Lower lobe of right lung (tissue), 2 donors: ENCODE measurements at regions not wholly inside any gene's neighbourhood (a gene's known extent, or its start where the extent isn't known, plus 50 kb on each side); places are given as distances from the start of the nearest gene placed in this dataset.

Source experiments
- ATAC-seq, 2 donors: fragments of 200-7000 bp; cut with Tn5 transposase; one replicate each; pipeline ENCODE4 v1.9.1; 2020 to 2022; ENCODE audit warnings: mild to moderate bottlenecking in 2 of 2, moderate library complexity in 2 of 2
- DNase-seq: peaks from one replicate; pipeline ENCODE4 v3.0.0-alpha.2; 2020
- H3K27ac ChIP-seq: fragments of 200-600 bp; one replicate; pipeline ENCODE4 v1.8.0; 2022
- H3K27me3 ChIP-seq: fragments of 200-600 bp; one replicate; pipeline ENCODE4 v1.8.0; 2022; ENCODE audit warnings: low read depth
- H3K36me3 ChIP-seq: fragments of 200-600 bp; one replicate; pipeline ENCODE4 v1.8.0; 2022; ENCODE audit warnings: mild to moderate bottlenecking
- H3K4me1 ChIP-seq: fragments of 200-600 bp; one replicate; pipeline ENCODE4 v1.8.0; 2022
- H3K4me3 ChIP-seq: fragments of 200-600 bp; one replicate; pipeline ENCODE4 v1.8.0; 2022; ENCODE audit warnings: mild to moderate bottlenecking
- H3K9me3 ChIP-seq: fragments of 200-600 bp; one replicate; pipeline ENCODE4 v1.8.0; 2022
- intact Hi-C: fragments of 100-400 bp; cut with DNase I; formaldehyde crosslinking; loops from one replicate; pipeline ENCODE4 v1.11.0; 2022
- TF ChIP-seq, protein P1 (sequence below): fragments of 200-600 bp; IDR thresholded peaks from one replicate; pipeline ENCODE4 v1.8.0; 2022; ENCODE audit warnings: antibody characterized with exemption, mild to moderate bottlenecking
- donor health status: DM: no; HTN: yes; CAD: no; lungs with severe emphysema.

DNA sequence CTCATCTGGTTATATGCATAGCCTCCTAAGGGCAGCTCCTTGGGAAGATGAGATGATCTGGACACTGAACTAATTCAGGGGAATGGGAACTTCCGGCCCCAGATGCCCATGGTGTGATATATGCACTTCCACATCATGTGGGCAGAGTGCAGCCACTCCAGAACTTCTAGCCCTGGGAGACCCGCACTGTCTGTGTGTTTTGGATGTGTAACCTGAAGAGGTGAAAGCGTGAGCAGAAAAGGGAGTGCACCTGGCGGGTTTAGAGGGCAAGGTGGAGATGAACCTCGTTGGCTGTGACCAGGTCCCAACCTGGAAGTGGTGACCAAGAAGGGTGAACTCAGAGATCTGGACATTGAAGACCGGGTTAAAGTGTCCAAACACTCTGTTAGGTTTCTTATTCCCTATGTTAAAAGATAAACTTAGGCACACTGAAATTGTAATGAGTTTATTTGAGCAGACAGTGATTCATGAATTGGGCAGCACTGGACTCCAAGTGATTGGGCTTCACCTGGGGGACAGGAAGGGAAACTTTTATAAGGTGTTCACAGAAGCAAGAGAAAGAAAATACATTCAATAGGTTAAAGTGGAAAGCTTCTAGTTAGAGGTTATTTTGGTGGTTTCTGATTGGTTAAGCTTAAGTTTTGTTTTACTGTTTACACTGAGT, 296.2 kb upstream of the SKOR2 start:
- Histone ChIP-seq H3K9me3 (no peaks in the 10 kb centered on the region), H3K27me3 (no peaks in the 10 kb centered on the region), H3K4me1 (no peaks in the 10 kb centered on the region), H3K27ac (no peak overlapping the region), H3K36me3 (no peaks in the 10 kb centered on the region), H3K4me3 (no peak overlapping the region)
- no peak for ATAC-seq
- TF ChIP-seq, protein P1, sequence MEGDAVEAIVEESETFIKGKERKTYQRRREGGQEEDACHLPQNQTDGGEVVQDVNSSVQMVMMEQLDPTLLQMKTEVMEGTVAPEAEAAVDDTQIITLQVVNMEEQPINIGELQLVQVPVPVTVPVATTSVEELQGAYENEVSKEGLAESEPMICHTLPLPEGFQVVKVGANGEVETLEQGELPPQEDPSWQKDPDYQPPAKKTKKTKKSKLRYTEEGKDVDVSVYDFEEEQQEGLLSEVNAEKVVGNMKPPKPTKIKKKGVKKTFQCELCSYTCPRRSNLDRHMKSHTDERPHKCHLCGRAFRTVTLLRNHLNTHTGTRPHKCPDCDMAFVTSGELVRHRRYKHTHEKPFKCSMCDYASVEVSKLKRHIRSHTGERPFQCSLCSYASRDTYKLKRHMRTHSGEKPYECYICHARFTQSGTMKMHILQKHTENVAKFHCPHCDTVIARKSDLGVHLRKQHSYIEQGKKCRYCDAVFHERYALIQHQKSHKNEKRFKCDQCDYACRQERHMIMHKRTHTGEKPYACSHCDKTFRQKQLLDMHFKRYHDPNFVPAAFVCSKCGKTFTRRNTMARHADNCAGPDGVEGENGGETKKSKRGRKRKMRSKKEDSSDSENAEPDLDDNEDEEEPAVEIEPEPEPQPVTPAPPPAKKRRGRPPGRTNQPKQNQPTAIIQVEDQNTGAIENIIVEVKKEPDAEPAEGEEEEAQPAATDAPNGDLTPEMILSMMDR: no peak
- intact Hi-C loops: no loop called here
- DNase-seq: no peak

DNA sequence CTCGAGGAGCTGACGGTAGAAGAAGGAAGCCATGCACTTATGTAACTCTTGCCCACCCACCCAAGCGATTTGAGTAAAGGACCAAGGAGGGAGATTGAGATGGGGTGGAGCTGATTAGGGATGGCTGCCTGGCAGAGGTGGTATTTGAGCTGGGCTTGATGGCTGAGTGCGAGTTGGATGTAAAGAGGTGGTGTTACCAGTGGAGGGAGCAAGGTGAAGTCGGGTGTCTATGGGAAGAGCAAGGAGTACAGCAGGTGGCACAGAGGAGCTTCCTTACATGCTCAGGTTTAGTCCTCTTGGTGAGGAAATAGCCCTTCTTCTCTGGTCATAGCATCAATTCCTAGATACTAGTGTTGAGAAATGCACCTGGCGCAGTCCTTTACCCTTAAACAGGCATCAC, 294.2 kb upstream of the SKOR2 start:
- TF ChIP-seq, protein P1: no peak
- Histone ChIP-seq H3K36me3 (no peaks in the 10 kb centered on the region), H3K9me3 (no peaks in the 10 kb centered on the region), H3K4me1 (no peaks in the 10 kb centered on the region), H3K4me3 (no peak overlapping the region), H3K27me3 (no peaks in the 10 kb centered on the region), H3K27ac (no peak overlapping the region)
- DNase-seq: no peak
- no peak for ATAC-seq
- intact Hi-C loops: no loop called here

DNA sequence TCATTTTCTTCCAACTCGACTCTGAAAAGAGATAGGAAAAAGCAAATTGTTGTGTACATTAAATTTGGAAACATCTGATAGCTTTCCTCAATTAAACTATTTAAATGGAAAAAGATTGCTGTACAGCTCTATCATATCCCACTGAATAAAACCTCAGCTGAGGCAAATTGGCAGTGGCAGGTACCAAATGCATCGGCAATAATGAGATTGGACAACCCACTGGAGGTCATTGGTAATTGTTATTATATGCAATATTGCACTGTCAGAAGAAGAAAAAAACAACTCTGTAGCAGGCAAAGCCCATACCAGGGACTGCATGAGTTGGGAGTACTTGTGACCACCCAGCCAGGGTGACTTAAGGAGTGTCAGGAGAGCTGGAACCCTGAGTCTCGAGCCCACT, 291.6 kb upstream of the SKOR2 start:
- no peak overlapping the region for H3K27ac ChIP-seq
- intact Hi-C loops: no loop called here
- DNase-seq: no peak
- H3K4me3 ChIP-seq: no peak overlapping the region
- H3K27me3 ChIP-seq: no peaks in the 10 kb centered on the region
- H3K4me1 ChIP-seq: no peaks in the 10 kb centered on the region
- no peaks in the 10 kb centered on the region for H3K9me3 ChIP-seq
- ATAC-seq: no peak
- TF ChIP-seq, protein P1: no peak
- no peaks in the 10 kb centered on the region for H3K36me3 ChIP-seq

DNA sequence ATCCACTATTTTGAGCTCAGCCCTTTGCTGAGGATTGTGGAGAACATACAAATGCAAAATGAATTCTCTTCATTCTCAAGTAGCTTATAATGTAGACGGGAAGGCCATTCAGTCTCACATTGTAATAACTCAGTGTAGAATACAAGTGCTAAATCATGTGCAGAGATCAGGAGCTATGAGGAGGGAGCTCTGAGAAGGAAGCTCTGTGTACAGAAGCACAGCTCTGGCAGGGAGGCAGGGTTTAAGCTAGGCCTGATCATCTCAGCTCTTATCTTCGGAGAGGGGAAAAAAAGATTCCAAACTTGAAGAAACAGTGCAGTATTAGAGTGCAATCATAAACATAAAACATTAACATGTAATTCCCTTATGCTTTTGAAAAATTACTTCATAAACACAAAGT, 291.1 kb upstream of the SKOR2 start:
- no peak overlapping the region for H3K27ac ChIP-seq
- DNase-seq (no peak), ATAC-seq (no peak)
- no peaks in the 10 kb centered on the region for H3K36me3 ChIP-seq
- no peaks in the 10 kb centered on the region for H3K27me3 ChIP-seq
- TF ChIP-seq, protein P1: no peak
- no peaks in the 10 kb centered on the region for H3K9me3 ChIP-seq
- intact Hi-C loops: no loop called here
- no peak overlapping the region for H3K4me3 ChIP-seq
- H3K4me1 ChIP-seq: no peaks in the 10 kb centered on the region

DNA sequence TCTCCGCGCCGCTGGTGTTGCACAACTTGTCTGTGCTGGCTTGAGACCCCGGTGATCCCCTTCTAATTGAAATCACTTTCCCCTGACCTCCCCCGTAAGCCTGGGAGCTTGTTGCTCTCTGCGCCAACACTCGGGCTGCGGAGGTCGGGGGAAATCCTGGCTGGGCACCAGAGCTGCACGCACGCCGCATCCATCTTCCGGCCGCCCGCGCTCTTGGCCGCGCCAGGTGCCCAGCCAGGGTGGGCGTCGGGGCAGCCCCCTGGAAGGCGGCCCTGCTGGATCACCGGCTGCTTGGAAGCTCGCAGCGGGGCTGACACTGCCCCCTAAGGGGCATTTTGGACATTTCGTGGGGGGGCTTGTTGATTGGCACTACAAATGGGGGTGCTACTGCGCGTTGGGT, 280.3 kb upstream of the SKOR2 start:
- Histone ChIP-seq H3K27me3 (peaks cover 17% of the 10 kb centered on the region), H3K9me3 (no peaks in the 10 kb centered on the region), H3K27ac (no peak overlapping the region), H3K4me3 (no peak overlapping the region), H3K36me3 (no peaks in the 10 kb centered on the region), H3K4me1 (no peaks in the 10 kb centered on the region)
- no peak for DNase-seq
- TF ChIP-seq, protein P1: no peak
- ATAC-seq: no peak
- intact Hi-C loops: no loop called here

DNA sequence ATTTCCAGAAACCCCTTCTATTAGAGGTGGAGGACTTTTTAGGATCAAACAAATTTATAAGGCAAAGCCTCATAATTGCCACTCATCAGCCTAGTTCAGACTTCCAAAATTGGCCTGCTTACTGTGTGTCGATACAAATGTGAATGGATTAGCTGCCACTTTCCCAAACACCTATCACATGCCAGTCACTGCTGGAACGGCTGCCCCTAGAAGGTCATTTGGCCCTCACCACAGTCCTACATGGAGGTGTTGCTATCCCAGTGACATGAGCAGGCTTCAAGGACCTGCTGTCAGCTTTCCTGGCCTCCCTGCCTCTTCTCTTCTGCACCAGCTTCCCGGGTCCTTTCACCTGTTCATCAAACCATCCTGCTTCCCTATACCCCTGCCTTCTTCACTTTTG, 279.2 kb upstream of the SKOR2 start:
- DNase-seq (no peak), ATAC-seq (no peak)
- H3K4me3 ChIP-seq: no peak overlapping the region
- peaks cover 17% of the 10 kb centered on the region for H3K27me3 ChIP-seq
- intact Hi-C loops: no loop called here
- no peaks in the 10 kb centered on the region for H3K4me1 ChIP-seq
- no peak overlapping the region for H3K27ac ChIP-seq
- TF ChIP-seq, protein P1: no peak
- H3K36me3 ChIP-seq: no peaks in the 10 kb centered on the region
- no peaks in the 10 kb centered on the region for H3K9me3 ChIP-seq
